GM19468 (cell line): ENCODE measurements at regions not wholly inside any gene's neighbourhood (a gene's known extent, or its start where the extent isn't known, plus 50 kb on each side); places are given as distances from the start of the nearest gene placed in this dataset.

Experiments used
- ATAC-seq: cut with Tn5 transposase; IDR thresholded peaks from one replicate; pipeline ENCODE4 v1.9.1; 2021; ENCODE audit warnings: mild to moderate bottlenecking, moderate library complexity, moderate number of reproducible peaks; ENCODE audit not compliant: unreplicated experiment; ENCODE audit errors: extremely low read depth

DNA sequence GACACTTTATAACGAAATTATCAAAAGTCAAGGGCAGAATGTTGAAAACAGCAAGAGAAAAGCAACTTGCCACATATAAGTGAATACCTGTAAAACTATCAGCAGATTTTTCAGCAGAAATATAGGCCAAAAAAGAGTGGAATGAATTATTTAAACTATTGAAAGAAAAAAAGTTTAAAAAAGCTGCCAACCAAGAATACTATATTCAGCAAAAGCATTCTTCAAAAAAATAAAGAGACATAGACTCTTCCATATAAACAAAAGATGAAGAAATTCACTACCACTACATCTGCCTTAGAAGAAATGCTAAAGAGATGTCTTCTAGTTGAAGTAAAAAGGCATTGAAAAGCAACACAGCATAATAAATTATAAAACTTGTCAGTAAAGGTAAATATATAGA lies 80.6 kb upstream of the CPNE8 start:
- ATAC-seq: no peak

DNA sequence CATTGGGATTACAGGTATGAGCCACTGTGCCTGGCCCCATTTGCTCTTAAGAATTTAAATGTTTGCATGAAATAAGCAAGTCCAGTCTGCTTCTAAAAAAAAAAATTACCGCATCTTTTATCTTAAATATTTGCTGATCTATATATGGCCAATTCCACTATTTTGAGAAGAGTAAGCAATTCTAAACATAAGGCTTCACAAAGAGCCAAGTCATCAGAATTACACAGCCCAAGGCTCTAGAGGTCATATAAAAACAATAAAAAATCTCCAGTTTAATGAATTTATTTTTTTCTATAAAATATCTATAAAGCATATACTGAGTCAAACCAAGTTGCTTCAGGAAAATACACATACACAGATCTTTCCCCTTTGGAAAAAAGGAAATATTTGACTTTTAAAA lies 79.0 kb upstream of the CPNE8 start:
- ATAC-seq: no peak

DNA sequence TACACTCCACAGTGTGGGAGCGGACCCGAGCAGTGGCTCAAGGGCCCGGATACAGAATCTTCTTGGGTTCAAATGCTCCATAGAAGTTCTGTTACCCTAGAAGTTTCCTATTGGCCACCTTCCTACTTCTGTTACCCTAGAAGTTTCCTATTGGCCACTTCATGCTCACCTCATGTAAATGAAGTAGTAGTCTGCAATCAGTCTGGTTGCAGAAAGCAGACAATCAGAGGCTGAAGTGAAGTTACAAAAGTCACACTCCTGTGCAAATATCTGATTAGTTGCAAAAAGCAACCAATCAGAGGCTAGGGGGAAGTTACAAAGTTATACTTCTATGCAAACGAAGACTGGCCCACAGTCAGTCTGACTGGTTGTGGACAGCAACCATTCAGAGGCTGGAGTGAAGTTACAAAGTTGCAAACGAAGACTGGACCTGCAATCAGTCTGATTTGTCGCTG lies 77.8 kb upstream of the CPNE8 start:
- no peak for ATAC-seq

DNA sequence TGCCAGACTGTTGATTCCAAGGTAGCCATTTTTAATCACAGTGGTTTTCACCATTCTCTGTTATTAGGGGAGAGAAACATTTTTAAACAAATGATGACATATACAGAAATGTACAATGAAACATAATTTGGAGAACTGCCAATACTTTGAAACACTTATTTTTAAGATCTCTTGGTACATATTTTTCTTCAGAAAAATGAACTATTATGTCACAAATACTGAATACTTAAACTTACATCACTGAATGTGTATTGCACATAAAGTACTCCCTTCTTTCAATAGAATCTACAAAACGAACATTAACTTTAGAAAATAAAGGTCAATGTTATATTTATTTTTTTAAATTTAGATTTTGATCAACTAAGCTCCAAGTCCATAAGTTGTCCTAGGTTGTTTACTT lies 71.7 kb upstream of the CPNE8 start:
- ATAC-seq: no peak

DNA sequence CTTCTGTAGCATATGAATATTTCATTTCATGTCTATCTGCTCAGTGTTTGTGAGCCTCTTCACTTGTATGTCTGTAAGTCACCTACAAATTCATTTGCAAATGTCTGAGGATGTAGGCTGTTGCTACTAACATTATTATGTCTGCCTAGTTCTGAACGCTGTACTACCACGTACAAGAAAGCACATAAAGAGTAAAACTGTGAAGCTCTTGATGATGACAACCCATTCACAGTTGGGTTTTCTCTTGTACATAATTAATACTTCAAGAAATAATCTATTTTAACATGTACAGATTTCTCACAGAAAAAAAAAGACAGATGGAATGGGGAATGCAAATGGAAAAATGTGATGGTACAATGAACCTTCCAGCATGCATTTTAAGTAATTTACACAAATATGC lies 64.3 kb upstream of the CPNE8 start:
- no peak for ATAC-seq

DNA sequence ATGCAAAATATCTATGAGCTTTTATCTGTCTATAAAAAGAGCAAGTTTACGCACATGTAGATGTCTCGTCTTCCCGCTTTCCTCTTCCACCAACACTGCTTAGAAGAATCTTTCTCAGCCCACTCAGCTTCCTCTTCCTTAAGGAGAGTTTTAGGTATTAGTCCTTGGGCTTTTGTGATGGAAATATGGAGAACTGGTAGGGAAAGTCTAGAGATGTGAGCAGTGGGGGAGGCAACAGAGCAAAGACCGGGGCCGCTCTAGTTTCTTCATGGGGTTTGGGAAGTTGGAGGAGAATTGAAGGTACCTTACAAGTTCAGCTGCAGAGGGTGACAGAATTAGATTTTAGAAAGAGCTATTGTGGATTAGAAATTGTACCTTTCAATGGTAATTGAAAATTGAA lies 56.3 kb upstream of the CPNE8 start:
- ATAC-seq: no peak

DNA sequence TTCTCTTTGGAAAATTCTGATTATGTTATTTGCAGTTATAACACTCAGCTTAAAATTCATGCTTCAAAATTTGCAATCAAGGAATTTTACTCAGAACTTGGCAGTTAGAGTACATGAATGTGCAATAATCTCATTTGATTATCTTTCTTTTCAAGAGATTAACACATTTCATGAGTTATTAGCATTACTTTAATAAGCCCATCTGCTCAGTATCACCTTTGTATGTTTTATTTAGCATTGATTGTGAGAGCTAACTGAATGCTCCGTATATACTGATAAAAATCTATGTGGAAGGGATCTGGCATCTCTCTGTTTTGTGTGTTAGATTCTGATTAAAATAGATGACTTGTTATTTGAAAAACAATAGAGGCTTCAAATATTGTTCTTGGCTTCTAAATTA lies 55.6 kb upstream of the CPNE8 start:
- no peak for ATAC-seq

DNA sequence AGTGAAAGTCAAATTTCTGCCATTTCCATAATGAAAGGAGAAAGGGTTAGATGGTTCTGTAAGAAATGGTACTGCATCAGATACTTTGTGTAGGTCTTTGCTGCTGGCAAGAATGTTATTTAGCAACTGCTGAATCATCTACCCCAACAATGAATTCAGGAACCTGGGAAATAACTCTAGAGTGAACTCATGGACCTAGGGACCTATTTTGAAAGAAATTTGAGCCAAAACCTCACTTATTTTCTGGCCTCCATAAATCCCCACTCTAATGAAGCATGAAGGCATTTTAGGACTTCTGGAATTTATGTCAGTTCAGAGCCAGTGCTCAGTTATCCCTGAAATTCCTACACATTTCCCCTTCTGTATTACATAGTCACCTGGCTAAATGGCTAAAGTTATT lies 50.9 kb upstream of the CPNE8 start:
- no peak for ATAC-seq
